Upper lobe of right lung (tissue), 1 donor: ENCODE measurements at regions not wholly inside any gene's neighbourhood (a gene's known extent, or its start where the extent isn't known, plus 50 kb on each side); places are given as distances from the start of the nearest gene placed in this dataset.

Experiments
- ATAC-seq: fragments of 200-7000 bp; cut with Tn5 transposase; one replicate; pipeline ENCODE4 v1.9.1; 2020; ENCODE audit warnings: mild to moderate bottlenecking, moderate library complexity
- DNase-seq: peaks from one replicate; pipeline ENCODE4 v3.0.0-alpha.2; 2020
- H3K27ac ChIP-seq: fragments of 200-600 bp; one replicate; pipeline ENCODE4 v1.8.0; 2022
- H3K27me3 ChIP-seq: fragments of 200-600 bp; one replicate; pipeline ENCODE4 v1.8.0; 2022; ENCODE audit warnings: mild to moderate bottlenecking
- H3K36me3 ChIP-seq: fragments of 200-600 bp; one replicate; pipeline ENCODE4 v1.8.0; 2022
- H3K4me1 ChIP-seq: fragments of 200-600 bp; one replicate; pipeline ENCODE4 v1.8.0; 2022
- H3K4me3 ChIP-seq: fragments of 200-600 bp; one replicate; pipeline ENCODE4 v1.8.0; 2022; ENCODE audit warnings: mild to moderate bottlenecking
- H3K9me3 ChIP-seq: fragments of 200-600 bp; one replicate; pipeline ENCODE4 v1.8.0; 2022
- CTCF ChIP-seq: fragments of 200-600 bp; IDR thresholded peaks from one replicate; pipeline ENCODE4 v1.8.0; 2022; ENCODE audit warnings: antibody characterized with exemption
- intact Hi-C: fragments of 100-400 bp; cut with DNase I; formaldehyde crosslinking; loops from one replicate; pipeline ENCODE4 v1.11.0; 2022
- donor health status: DM: no; HTN: yes; CAD: no; lungs with severe emphysema.

GRCh38 chr5:60514152-60514551, 185.8 kb downstream of the DEPDC1B start:
- H3K27me3 ChIP-seq, result no peaks in the 10 kb centered on the region
- no peak overlapping the region for H3K4me3 ChIP-seq
- TF ChIP-seq CTCF, result no peak
- no peaks in the 10 kb centered on the region for H3K4me1 ChIP-seq
- H3K27ac ChIP-seq, result no peak overlapping the region
- intact Hi-C loops, result no loop called here
- DNase-seq (no peak), ATAC-seq (no peak)
- H3K36me3 ChIP-seq, result no peaks in the 10 kb centered on the region
- H3K9me3 ChIP-seq, result no peaks in the 10 kb centered on the region

- intact Hi-C loops, result no loop called here
- no peaks in the 10 kb centered on the region for H3K4me1 ChIP-seq
- H3K27me3 ChIP-seq, result no peaks in the 10 kb centered on the region
- no peak overlapping the region for H3K27ac ChIP-seq
- H3K9me3 ChIP-seq, result no peaks in the 10 kb centered on the region
- DNase-seq (no peak), ATAC-seq (no peak)
- no peak for TF ChIP-seq CTCF
- H3K4me3 ChIP-seq, result no peak overlapping the region
- H3K36me3 ChIP-seq, result no peaks in the 10 kb centered on the region
These were observed 187.8 kb downstream of the DEPDC1B start for GRCh38 chr5:60512117-60512516.

GRCh38 chr5:60510663-60511062, 189.3 kb downstream of the DEPDC1B start:
- H3K4me1 ChIP-seq, result no peaks in the 10 kb centered on the region
- ATAC-seq (no peak), DNase-seq (no peak)
- no peaks in the 10 kb centered on the region for H3K27me3 ChIP-seq
- no peaks in the 10 kb centered on the region for H3K36me3 ChIP-seq
- intact Hi-C loops, result no loop called here
- TF ChIP-seq CTCF, result no peak
- H3K4me3 ChIP-seq, result no peak overlapping the region
- no peak overlapping the region for H3K27ac ChIP-seq
- H3K9me3 ChIP-seq, result no peaks in the 10 kb centered on the region

- intact Hi-C loops, result no loop called here
- H3K36me3 ChIP-seq, result no peaks in the 10 kb centered on the region
- H3K4me3 ChIP-seq, result no peak overlapping the region
- H3K27me3 ChIP-seq, result no peaks in the 10 kb centered on the region
- H3K27ac ChIP-seq, result no peak overlapping the region
- DNase-seq (no peak), ATAC-seq (no peak)
- no peak for TF ChIP-seq CTCF
- H3K4me1 ChIP-seq, result no peaks in the 10 kb centered on the region
- H3K9me3 ChIP-seq, result no peaks in the 10 kb centered on the region
These were observed 189.9 kb downstream of the DEPDC1B start for GRCh38 chr5:60510049-60510448.

- Histone ChIP-seq H3K9me3 (no peaks in the 10 kb centered on the region), H3K27ac (no peak overlapping the region), H3K4me1 (no peaks in the 10 kb centered on the region), H3K4me3 (no peak overlapping the region), H3K36me3 (no peaks in the 10 kb centered on the region), H3K27me3 (no peaks in the 10 kb centered on the region)
- no peak for TF ChIP-seq CTCF
- ATAC-seq, result no peak
- intact Hi-C loops, result no loop called here
- no peak for DNase-seq
These were observed 190.4 kb downstream of the DEPDC1B start for GRCh38 chr5:60509519-60509918.

GRCh38 chr5:60507687-60508086, 192.3 kb downstream of the DEPDC1B start:
- no peak overlapping the region for H3K27ac ChIP-seq
- no peaks in the 10 kb centered on the region for H3K27me3 ChIP-seq
- H3K36me3 ChIP-seq, result no peaks in the 10 kb centered on the region
- DNase-seq (no peak), ATAC-seq (no peak)
- no peaks in the 10 kb centered on the region for H3K9me3 ChIP-seq
- intact Hi-C loops, result no loop called here
- no peak for TF ChIP-seq CTCF
- no peaks in the 10 kb centered on the region for H3K4me1 ChIP-seq
- H3K4me3 ChIP-seq, result no peak overlapping the region
